HG03135 (cell line): ENCODE measurements at regions not wholly inside any gene's neighbourhood (a gene's known extent, or its start where the extent isn't known, plus 50 kb on each side); places are given as distances from the start of the nearest gene placed in this dataset.

ENCODE experiments used
- ATAC-seq: cut with Tn5 transposase; IDR thresholded peaks from one replicate; pipeline ENCODE4 v1.9.1; 2021; ENCODE audit warnings: mild to moderate bottlenecking, moderate library complexity; ENCODE audit not compliant: unreplicated experiment

DNA sequence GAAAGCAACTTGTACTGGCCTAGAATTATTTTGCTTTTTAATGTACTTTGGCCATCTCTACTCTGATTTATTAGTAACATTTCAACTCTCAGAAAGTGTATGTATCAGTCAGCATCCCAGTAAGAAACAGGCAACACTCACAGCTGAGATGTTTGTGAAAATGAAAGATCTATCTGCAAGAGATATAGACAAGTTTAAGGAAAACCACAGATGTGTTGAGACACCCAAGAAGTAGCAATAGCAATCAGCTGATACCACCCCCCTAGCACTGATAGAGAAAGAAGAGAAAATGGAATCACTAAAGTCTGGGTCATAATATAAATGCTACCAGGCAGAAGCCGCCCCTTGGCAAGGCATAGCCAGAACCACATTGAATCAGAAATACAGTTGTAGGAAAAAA, 372.0 kb downstream of the ARAP2 start:
- ATAC-seq, result no peak

DNA sequence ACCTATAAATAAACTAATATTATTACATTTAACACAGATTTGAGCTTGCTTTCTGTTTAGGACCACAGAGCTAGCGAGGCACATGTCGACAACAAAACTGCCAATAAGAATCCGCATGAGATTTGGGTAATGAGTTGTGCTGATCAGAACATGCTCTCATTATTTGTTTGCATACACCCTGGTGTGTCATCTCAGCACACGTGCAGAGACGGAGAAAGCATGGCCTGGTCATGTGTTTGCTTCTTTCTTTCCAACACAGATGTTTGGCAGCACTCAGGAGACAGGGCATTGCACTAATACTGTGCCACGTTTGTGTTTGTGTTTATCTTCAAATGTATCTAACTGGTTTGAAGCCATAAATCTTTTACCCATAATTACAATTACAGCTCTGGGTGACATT, 364.8 kb downstream of the ARAP2 start:
- no peak for ATAC-seq

DNA sequence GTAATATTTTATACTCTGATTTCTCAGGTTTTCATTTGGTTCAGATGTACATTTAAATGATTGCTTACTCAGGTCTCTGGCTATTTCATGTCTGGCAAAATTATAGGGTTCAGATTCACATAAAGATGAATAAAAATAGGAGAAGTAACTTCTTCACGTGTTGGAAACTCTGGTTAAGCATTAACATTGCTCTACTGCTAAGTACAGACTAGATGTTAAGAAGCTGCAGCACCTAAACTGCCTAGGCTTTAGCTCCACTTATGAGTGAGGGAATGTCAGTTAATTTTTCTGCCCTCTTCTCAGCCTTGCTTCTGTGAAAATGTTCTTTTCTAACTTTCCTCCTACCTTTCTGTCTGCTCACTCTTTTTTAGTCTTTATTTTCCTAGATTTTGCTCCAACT, 361.2 kb downstream of the ARAP2 start:
- ATAC-seq, result no peak

DNA sequence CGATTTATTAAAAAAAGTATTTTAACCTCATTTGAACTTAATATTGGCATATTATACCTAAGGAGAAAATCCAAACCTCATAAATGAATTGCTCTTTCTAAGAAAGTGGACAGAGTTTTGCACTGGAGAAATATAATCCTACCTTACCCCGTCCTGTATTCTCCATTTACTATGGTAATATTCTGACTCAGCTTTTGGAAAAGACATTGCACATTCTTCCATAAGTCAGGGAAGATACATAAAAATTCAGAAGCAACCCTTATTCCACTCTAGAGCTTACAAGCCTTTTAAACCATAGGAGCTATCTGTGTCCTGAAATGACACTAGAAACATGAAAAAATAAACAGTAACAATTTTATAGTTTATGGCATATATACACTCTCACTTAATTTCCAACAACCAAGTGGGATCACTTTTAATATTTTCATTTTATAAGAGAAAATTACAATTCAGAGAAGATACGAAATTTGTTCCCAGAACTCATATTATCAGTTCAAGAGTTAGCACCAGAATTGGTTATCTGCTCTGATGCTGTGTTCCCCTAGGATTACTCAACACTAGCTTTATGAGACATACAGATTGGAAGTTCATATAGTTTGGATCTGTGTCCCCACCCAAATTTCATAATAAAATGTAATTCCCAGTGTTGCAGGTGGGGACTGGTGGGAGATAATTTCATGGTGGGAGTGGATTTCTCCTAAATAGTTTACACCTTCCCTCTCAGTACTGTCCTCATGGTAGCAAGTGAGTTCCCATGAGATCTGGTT, 359.4 kb downstream of the ARAP2 start:
- ATAC-seq, result no peak

DNA sequence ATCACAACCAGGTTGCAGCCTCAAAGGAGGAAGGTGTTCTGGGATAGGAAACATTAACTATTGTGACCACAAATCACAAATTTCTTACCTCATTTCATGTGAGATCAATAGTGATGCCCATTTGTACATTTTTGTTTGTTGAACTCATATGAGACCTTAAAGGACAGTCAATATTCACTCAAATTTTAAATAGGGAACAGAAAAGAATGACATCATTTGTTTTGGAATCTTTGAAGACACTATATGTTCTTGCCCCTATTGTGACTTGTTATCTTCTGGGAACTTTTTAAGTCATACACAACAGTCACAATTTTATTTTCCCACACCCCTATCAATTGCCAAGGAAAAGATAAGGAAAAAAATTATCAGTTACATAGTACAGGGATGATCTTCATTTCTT, 346.5 kb downstream of the ARAP2 start:
- no peak for ATAC-seq

DNA sequence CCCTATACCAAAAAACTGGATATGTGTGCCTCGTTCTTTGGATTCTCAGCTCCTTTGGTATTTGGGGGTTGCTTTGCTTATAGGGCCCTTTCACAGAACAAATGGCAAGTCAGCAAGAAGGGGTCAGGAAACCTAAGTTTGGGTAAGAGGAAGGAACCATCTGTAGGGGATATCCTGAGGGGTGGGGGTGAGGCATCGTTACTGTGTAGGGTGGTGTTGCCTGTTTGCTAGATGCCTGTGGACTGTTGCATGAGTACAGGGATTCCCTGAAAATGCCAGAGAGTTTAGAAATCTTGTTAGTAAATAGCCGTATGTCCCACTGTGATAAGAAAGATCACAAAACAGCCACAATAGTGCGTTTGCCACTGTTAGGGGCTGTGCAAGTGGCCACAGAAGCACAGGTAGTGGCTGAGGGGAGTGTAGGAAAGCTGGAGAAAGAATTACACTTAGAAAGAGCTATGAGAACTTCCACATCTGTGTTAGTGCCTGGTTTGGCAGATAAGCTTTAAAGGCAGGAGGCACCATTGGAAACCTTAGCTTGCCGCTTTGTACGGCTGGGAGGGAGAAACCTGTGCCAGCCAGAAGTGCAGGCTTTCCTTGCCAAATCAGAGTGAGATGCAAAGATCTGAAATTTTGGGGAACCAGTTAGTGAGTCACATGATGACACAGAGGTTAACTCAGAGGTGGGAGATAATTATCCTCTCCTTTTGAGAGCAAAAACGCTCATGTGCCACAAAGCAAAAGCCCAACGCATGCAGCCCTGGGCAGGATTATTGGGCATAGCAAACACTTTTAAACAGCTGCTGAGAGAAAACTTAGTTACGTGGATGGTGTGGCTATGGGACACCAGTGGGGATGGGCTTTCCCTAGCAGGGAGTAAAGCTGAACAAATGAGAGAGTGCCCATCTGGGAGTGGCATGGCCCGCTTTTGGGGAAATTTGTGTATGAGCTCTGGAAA, 343.7 kb downstream of the ARAP2 start:
- ATAC-seq, result no peak

DNA sequence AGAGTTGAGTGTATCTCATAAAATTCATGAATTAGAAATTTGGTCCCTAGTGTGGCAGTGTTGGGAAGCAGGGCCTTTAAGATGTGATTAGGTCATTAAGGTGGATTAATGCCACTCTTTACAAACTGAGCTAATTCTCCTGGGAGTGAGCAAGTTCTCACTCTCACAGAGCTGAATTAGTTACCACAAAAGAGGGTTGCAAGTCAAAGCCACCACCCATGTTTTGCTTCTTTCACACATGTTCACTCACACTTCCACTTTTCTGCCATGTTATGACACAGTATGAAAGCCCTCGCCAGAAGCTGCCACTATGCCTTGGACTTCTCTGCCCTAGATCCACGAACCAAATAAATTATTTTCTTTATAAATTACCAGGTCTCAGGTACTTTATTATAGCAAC, 332.1 kb downstream of the ARAP2 start:
- ATAC-seq, result peak; percentile 77

DNA sequence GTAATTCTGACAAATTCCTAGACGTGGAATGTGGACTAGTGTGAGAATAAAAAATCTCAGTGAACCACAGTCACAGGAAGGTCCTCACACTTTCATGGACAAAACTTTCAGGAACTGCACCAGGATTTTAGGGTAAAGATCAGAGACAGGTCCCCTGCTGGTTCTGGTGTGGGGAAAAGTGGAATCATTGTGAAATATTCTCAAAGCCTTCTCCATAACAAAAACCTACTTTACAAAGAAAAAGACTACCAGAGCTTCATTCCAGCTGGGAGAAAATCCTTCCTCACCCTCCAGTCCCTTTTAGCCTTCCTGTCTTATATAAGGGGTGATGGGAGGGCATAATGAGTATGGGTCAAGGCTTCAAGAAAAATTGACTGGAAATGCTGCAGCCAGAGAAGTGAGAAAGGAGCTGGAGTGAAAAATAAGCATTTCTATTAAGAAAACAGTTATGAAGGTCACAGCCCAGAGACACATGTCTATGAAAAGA, 325.8 kb downstream of the ARAP2 start:
- ATAC-seq, result no peak

DNA sequence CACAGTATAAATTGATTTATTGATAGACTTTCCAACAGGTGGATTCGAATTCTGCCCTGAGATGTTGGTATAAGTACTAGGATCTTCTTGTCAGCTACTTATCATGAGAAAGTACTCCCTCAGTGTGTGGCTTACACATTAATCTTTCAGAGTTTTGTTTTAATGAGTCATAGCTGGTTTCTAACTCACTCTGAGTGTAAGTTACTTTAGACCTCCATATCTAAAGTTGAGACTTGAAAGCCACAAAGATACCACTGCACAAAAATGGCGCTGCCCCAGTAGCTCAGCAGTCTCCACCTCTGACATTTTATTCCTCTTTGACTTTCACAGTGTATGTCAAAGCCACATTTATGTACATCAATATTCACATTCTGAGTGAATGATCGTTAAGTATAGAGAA, 318.5 kb downstream of the ARAP2 start:
- peak; percentile 84 for ATAC-seq

DNA sequence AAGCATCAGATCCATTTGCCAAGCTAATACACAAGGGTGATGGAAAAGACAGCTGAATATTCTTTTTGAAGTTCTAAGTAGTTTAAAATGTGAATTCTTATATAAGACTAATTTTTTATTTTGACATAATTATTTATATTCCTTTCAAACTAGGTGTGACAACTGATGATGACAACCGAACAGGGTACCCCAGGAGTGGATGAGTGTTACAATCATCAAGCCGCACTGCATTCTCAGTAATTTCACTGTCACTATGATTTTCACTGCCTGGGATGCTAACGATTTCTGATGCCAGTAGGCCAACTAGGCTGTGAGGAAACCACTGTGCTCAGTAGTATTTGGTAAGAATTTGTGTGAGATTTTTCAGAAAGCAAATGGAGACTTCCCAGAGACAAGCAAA, 317.5 kb downstream of the ARAP2 start:
- ATAC-seq, result no peak

DNA sequence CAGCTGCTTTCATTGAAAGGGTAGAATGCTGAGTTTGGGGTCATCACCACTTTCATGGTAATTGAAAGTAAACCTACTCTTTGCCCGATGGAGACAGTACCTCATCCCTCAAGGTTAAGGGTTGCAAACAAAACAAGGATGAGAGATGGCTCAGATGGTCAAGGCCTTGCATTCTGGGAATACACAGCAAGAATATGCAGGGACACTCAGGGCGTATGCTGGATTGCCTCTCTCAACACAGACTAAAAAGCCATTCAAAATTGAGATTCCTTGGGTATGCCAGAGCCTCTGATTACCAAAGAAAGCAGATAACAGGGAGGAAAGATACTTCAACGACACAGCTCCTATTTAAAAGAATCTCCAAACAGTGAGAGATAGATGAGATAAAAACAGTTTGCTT, 310.4 kb downstream of the ARAP2 start:
- ATAC-seq, result no peak

DNA sequence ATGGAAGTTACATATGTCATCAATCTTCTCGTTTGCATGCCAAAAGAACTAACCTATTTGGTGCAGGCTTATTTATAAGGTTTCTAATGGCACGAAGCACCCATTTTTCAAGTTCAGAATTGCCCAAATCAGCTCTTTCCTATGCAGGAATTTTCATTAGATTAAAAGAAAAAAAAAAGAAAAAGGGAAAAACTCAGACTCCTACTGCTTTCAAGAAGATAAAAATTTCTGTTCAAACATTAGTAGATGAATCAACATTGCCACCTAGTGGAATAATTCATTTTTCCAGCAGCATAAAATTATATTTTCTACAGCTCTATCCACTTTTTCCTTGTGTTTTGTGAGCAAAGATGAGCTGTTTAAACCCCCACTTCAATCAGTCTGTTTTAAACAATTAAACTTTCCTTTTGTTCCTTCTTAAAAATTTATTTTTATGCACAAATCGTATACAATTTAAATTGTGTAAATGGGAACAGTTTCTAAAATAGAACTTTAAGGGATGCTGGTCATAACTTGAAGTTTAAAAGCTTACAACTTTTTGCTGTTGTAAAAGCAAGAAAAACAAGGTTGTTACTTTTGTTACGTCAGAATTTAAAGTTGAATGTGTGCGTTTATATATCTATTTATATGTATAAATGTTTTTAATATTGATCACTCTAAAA, 309.9 kb downstream of the ARAP2 start:
- ATAC-seq, result no peak

DNA sequence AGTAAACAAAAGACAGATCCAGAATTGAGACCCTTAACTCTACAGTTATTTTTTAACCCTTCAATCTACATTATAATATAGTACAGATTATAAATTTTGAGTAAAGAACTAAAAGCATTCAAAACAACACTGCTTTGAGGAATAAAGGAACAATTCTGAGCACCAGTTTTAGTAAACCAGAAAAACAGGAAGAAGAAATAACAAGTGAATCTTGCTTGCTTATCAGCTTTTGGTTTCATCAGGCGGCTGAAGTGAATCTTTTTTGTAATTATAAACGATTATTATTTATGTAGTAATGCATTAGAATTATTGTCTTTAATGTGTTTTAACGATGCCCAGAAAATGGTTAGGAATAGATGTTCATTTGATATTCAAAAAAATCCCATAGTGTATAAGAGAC, 305.4 kb downstream of the ARAP2 start:
- ATAC-seq, result no peak

DNA sequence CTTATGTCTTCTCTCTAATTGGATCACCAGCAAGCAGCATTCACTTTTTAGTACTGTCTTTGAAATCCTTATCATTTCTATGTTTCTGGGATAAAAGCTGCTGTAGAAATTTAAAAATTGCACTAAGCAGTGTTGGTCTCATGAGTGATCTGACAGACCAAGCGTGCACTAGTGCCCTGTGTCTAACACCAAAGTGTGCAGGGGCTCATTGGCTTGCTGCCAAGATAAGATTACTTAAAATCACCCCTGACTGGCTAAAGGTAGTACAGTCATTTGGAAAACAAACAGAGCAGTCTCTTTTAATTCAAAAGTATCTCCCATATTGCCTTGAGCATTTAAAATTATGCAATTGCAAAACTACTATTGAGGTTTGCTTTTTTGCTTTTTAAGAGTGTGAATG, 304.6 kb downstream of the ARAP2 start:
- ATAC-seq, result no peak

DNA sequence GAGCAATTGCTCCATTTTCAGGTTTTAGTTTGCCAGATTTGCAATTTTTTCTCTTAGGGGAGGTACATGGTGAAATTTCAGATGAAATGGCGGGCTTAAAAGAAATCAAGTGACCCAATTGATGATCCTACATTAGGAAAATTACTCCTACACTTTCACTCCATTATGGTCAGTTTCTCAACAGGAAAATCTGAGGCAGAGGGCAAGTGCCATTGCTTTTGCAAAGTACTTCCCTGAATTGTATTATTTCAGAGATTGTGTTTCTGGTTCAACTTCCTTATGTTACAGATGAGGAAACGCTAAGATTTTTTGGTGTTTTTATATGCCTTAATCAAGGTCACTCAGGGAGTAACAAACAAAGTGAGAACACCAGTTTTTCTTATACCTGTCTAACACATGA, 302.2 kb downstream of the ARAP2 start:
- no peak for ATAC-seq

DNA sequence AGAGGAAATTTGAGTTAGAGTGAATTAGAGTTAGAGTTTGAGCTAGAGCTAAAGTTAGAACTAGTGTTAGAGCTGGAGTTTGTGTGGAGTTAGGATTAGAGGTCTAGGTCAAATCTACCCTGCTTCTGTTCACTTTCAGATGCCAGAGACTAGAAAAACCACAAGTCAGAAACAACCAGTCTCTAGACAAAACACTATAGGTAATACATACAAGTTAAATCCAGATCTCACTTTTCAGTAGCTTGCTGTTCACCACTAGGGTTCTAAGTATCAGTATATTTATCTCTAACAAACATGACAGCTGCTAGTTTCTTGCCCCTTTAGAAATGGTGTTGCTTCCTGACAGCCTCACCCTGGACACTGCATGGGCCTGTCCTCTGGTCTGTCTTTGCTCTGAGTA, 300.7 kb downstream of the ARAP2 start:
- no peak for ATAC-seq

DNA sequence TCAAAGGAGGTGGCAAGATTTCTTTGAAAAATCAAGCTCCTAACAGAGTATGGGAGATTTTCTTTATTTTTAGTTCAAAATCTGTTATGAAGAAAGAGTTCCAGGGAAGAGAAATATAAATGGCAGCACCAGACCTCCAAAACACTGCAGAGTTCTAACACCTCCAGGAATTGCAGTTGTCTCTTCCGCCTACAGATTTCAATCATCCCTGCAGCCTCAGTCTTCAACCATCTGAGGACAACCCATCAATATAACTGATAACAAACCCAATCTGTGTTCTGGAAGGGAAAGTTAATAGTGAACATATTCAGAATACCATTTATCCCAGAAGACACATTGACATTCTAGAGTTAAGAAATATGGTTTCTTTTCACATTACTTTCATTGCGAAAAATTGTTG, 296.1 kb downstream of the ARAP2 start:
- no peak for ATAC-seq

DNA sequence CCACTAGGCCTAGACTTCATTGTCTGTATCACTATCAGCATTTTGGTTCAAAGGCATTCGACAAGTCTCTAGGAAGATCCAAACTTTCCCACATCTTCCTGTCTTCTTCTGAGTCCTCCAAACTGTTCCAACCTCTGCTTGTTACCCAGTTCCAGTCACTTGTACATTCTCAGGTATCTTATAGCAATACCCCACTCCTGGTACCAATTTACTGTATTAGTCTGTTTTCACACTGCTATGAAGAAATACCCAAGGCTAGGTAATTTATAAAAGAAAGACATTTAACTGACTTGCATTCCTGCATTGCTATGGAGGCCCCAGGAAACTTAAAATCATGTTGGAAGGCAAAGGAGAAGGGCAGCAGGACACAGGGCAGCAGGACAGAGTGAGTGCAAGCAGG, 293.9 kb downstream of the ARAP2 start:
- ATAC-seq, result no peak

DNA sequence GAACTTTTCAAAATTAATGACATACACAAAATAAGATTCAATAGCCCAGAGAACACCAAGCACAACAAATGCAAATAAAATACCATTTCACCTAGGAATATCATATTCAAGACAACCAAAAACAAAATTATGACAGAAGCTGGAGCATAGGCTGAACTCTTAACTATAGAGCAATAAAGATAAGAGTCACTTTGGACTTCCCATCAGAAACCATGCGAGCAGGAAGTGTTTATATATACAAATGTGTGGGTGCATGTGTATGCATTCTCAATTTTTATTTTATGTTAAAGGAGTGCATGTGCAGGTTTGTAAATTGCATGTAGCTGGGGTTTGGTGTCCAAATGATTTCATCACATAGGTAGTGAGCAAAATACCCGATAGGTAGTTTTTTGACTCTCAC, 291.6 kb downstream of the ARAP2 start:
- ATAC-seq, result no peak

DNA sequence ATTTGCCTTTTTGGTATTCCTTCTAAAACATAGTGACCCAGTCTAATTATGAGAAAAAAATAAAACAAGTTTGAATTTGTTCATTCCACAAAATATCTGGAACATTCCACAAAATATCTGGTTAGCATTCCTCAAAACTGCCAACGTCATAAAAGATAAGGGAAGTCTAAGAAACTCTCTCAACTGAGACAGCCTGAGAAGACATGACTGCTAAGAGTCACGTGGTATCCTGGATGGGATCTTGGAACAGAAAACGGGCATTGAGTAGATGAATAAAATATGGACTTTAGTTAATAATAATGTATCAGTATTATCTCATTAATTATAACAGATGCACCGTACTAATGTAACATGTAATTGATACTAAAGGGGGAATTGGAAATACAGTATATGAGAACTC, 280.9 kb downstream of the ARAP2 start:
- no peak for ATAC-seq

DNA sequence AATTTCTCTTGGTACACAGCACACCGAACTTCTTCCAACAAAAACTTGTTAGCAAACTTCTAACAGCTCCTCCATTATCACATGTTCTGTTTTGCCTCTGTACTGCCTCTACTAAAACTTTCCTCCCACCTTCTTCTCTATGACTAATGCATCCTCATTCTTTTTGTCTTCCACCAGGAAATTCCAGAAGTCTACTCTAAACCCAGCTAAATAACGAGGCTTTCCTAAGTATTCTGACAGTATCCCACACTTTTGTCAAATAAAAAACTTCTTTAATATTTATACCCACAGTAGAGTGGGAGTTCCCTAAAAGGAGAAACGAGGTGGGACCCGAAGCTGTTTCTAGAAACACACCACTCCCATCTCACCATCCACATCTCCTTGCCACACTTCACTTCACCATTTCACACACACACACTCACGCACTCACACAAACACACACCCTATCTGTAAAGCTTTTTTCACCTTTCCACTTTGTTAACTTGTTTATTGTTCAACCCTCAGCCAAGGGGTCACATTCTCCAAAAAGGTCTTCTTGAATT, 280.3 kb downstream of the ARAP2 start:
- no peak for ATAC-seq
